ENCODE measurements at regions not wholly inside any gene's neighbourhood (a gene's known extent, or its start where the extent isn't known, plus 50 kb on each side); places are given as distances from the start of the nearest gene placed in this dataset.

- no peak for DNase-seq (ENCODE audit: low read depth)
These were observed 52.5 kb downstream of the PF4 start for GRCh38 chr4:73929278-73929677.

DNA sequence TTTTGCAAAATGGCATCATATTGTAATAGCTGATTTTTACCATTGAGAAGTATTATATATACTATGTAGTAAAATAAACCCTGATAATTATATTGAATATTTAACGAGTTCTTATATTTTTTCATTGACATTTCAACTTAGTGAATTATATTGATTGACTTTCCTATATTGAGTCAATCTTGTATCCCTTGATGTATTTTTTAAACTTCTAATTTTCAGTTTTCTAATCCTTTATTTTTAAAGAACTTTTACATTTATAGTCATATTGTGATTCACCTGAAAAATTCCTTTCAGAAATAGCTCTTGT is 54.4 kb downstream of the CXCL1 start:
- DNase-seq (ENCODE audit: low read depth): no peak

DNA sequence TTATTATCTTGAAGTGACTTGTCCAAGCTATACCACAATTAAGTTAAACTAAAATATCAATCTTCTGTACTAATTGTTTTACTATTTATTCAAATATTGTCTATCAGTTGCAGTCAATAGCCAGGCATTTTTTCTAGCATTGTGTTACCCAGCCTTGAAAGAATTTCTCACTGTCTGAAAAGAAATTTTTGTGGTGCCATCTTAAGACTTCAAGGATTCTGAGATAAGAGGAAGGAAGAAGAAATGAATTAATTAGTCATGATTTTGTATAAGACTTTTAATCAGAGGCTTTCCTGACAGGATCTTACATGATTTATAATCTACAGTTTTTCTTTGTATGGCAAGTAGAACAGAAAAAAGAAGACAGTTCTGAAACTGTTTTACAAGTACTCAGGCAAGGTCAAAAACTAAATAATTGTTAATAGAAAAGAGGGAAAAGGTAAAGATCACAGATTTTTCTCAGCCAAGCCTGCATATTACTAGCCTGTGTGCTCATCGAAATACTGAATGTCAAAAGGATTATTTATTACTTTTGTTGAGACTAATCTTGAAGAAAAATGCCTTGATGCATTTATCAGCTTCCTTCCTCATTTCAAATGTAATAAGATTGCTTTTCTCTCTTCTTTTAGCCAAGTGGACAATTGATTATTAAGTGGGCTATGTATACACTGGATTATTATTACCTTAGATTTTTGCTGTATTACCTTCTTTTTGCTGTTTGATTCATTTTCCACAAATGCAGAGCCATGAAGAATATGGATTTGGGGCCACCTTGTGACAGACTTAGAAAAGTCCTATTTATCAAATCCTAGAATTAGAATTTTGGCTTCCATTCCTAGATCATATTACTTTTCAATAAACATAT is 53.8 kb downstream of the CXCL1 start:
- peak; percentile 62 for DNase-seq (ENCODE audit: low read depth)

DNA sequence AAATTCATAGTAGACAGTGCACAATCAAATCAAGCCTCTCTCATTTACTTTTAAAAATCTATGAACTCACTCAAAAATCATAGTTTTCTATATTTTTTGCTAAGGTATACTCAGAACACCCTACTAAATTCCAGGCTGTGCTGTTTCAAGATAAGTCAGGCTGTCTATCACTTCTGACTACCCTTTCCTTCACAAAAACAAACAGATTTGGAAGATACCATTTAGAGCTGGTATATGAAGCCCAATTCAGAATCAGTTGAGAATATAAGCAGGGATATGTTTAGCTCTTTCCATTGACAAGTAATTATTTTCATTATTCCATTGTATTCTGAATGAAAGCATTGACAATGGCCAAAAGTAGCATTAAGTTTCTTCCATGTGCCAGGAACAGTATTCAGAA is 53.1 kb downstream of the CXCL1 start:
- no peak for DNase-seq (ENCODE audit: low read depth)

Data from LHCN-M2 (cell line).